Right cardiac atrium (tissue), 5 donors: ENCODE measurements at regions not wholly inside any gene's neighbourhood (a gene's known extent, or its start where the extent isn't known, plus 50 kb on each side); places are given as distances from the start of the nearest gene placed in this dataset.
A peak's percentile ranks its signal among the peaks of the same experiment; 100 is the strongest.

Source experiments
- ATAC-seq, 2 donors: fragments of 200-7000 bp; cut with Tn5 transposase; one replicate each; pipeline versions ENCODE4 v1.8.0 to v1.9.1; 2020; ENCODE audit warnings: moderate library complexity in 2 of 2, mild to moderate bottlenecking in 1 of 2
- DNase-seq, 3 donors: peaks; one replicate each; pipeline ENCODE4 v3.0.0-alpha.2; 2020
- H3K27ac ChIP-seq: one replicate; pipeline ENCODE4 v1.5.1; 2013; ENCODE audit warnings: mild to moderate bottlenecking, low read length, control low read depth, moderate library complexity
- H3K27me3 ChIP-seq: one replicate; pipeline ENCODE4 v1.6.1; 2013; ENCODE audit not compliant: control insufficient read depth, insufficient read depth
- H3K4me1 ChIP-seq: one replicate; pipeline ENCODE4 v1.6.1; 2013; ENCODE audit warnings: low read length; ENCODE audit not compliant: control insufficient read depth, insufficient read depth
- H3K4me3 ChIP-seq: one replicate; pipeline ENCODE4 v1.5.1; 2013; ENCODE audit warnings: low read length, control low read depth
- H3K9me3 ChIP-seq: one replicate; pipeline ENCODE4 v1.6.1; 2013; ENCODE audit warnings: low read length; ENCODE audit not compliant: control insufficient read depth
- WGBS: extraction: QIAGEN DNeasy Blood & Tissue Kit; methylation state at CpG from one replicate; pipeline ENCODE4 v1.1.7; 2013; 5-methylcytosine and 5-hydroxymethylcytosine counted together
- intact Hi-C, 4 donors: fragments of 100-400 bp; cut with DNase I; formaldehyde crosslinking; loops; one replicate each; pipeline versions ENCODE4 v1.11.0 to v1.14.0; 2022 to 2023
- donor health status: healthy with polysubstance abuse.
- donor health status: DM: no; HTN: yes; CAD: no.
- donor health status: DM: no; HTN: no; CAD: no.
- donor health status: DM: no; HTN: yes; CAD: no; lungs with severe emphysema.
- donor health status: DM: yes; HTN: yes; CAD: no.

- Histone ChIP-seq H3K27me3 (no peaks in the 10 kb centered on the region), H3K9me3 (no peaks in the 10 kb centered on the region), H3K4me3 (no peak overlapping the region), H3K4me1 (no peaks in the 10 kb centered on the region), H3K27ac (no peak overlapping the region)
- ATAC-seq (no peak), DNase-seq (no peak)
- intact Hi-C loops = loop anchor here (5.0 to 10.0 kb wide), 3 partner anchors 82 to 491 kb away; no protein-coding TSS in a partner anchor
These were observed 402.3 kb upstream of the TGFBR2 start for GRCh38 chr3:30204126-30204525.

GRCh38 chr3:30206051-30206450 is 400.4 kb upstream of the TGFBR2 start:
- intact Hi-C loops = loop anchor here in 2 of 4 donors (10.0 kb wide), 1 partner anchor 489 kb away; no protein-coding TSS in a partner anchor
- DNase-seq (no peak), ATAC-seq (no peak)
- Histone ChIP-seq H3K27ac (no peak overlapping the region), H3K27me3 (no peaks in the 10 kb centered on the region), H3K4me3 (no peak overlapping the region), H3K9me3 (no peaks in the 10 kb centered on the region), H3K4me1 (no peaks in the 10 kb centered on the region)
- WGBS = 94% methylated on average over 1 of the region's 1 CpG

- 81% methylated on average over 3 of the region's 3 CpGs for whole genome bisulfite sequencing
- intact Hi-C loops = no loop called here
- no peak for DNase-seq
These were observed 384.8 kb upstream of the TGFBR2 start for GRCh38 chr3:30221619-30222018.

GRCh38 chr3:30222441-30222840 is 384.0 kb upstream of the TGFBR2 start:
- peaks cover 6% of the 10 kb centered on the region for H3K4me1 ChIP-seq
- H3K9me3 ChIP-seq = no peaks in the 10 kb centered on the region
- intact Hi-C loops = no loop called here
- DNase-seq (no peak), ATAC-seq (no peak)
- H3K27me3 ChIP-seq = no peaks in the 10 kb centered on the region
- WGBS = 73% methylated on average over 2 of the region's 2 CpGs
- H3K4me3 ChIP-seq = no peak overlapping the region
- H3K27ac ChIP-seq = no peak overlapping the region

More at GRCh38 chr3:30221619-30222018, 384.8 kb upstream of the TGFBR2 start:
- no peak overlapping the region for H3K27ac ChIP-seq
- H3K9me3 ChIP-seq = no peaks in the 10 kb centered on the region
- peaks cover 3% of the 10 kb centered on the region for H3K4me1 ChIP-seq
- no peak for ATAC-seq
- no peaks in the 10 kb centered on the region for H3K27me3 ChIP-seq
- no peak overlapping the region for H3K4me3 ChIP-seq

- Histone ChIP-seq H3K4me3 (no peak overlapping the region), H3K4me1 (peaks cover 6% of the 10 kb centered on the region), H3K27me3 (no peaks in the 10 kb centered on the region), H3K27ac (no peak overlapping the region), H3K9me3 (no peaks in the 10 kb centered on the region)
- DNase-seq (no peak), ATAC-seq (no peak)
- 55% methylated on average over 2 of the region's 2 CpGs for WGBS
- intact Hi-C loops = no loop called here
These were observed 381.4 kb upstream of the TGFBR2 start for GRCh38 chr3:30225021-30225420.

GRCh38 chr3:30226601-30227151 is 379.7 kb upstream of the TGFBR2 start:
- Histone ChIP-seq H3K4me1 (peaks cover 7% of the 10 kb centered on the region), H3K27me3 (no peaks in the 10 kb centered on the region), H3K9me3 (no peaks in the 10 kb centered on the region), H3K4me3 (no peak overlapping the region), H3K27ac (peak overlapping the region; percentile 67)
- 49% methylated on average over 7 of the region's 7 CpGs for WGBS
- peak; percentile 32 to 40 for ATAC-seq
- DNase-seq = no peak
- intact Hi-C loops = no loop called here

- intact Hi-C loops = no loop called here
- Histone ChIP-seq H3K27me3 (no peaks in the 10 kb centered on the region), H3K4me1 (peaks cover 9% of the 10 kb centered on the region), H3K9me3 (no peaks in the 10 kb centered on the region), H3K4me3 (no peak overlapping the region), H3K27ac (no peak overlapping the region)
- peak; percentile 86 to 89 for ATAC-seq
- no peak for DNase-seq
- WGBS = 29% methylated on average over 2 of the region's 2 CpGs
These were observed 378.7 kb upstream of the TGFBR2 start for GRCh38 chr3:30227571-30228301.

- H3K9me3 ChIP-seq = no peaks in the 10 kb centered on the region
- H3K27me3 ChIP-seq = no peaks in the 10 kb centered on the region
- WGBS = 87% methylated on average over 2 of the region's 2 CpGs
- peaks cover 9% of the 10 kb centered on the region for H3K4me1 ChIP-seq
- intact Hi-C loops = no loop called here
- peak overlapping the region; percentile 50 for H3K27ac ChIP-seq
- H3K4me3 ChIP-seq = no peak overlapping the region
- ATAC-seq (no peak), DNase-seq (no peak)
These were observed 378.1 kb upstream of the TGFBR2 start for GRCh38 chr3:30228302-30228631.

- H3K4me1 ChIP-seq = peaks cover 5% of the 10 kb centered on the region
- no peaks in the 10 kb centered on the region for H3K27me3 ChIP-seq
- 75% methylated on average over 3 of the region's 3 CpGs for WGBS
- peak overlapping the region; percentile 64 for H3K27ac ChIP-seq
- H3K4me3 ChIP-seq = no peak overlapping the region
- DNase-seq (no peak), ATAC-seq (peak; percentile 18 to 50)
- intact Hi-C loops = no loop called here
- H3K9me3 ChIP-seq = no peaks in the 10 kb centered on the region
These were observed 374.9 kb upstream of the TGFBR2 start for GRCh38 chr3:30231277-30232141.

- intact Hi-C loops = no loop called here
- ATAC-seq = peak; percentile 23 to 40
These were observed 374.3 kb upstream of the TGFBR2 start for GRCh38 chr3:30232142-30232541.

More at GRCh38 chr3:30232142-30232541, 374.3 kb upstream of the TGFBR2 start:
- DNase-seq = peak in 1 of 3 donors; percentile 51
- Histone ChIP-seq H3K27ac (peak overlapping the region; percentile 43), H3K27me3 (no peaks in the 10 kb centered on the region), H3K9me3 (no peaks in the 10 kb centered on the region), H3K4me3 (no peak overlapping the region), H3K4me1 (peaks cover 3% of the 10 kb centered on the region)
- 59% methylated on average over 5 of the region's 5 CpGs for WGBS
